HG03097 (cell line): ENCODE measurements at regions not wholly inside any gene's neighbourhood (a gene's known extent, or its start where the extent isn't known, plus 50 kb on each side); places are given as distances from the start of the nearest gene placed in this dataset.
"Not testable (repeated sequence)": the region's sequence is repeated elsewhere in the genome, so short reads cannot be mapped to it uniquely, and the experiment has no call there.

ENCODE experiments used
- ATAC-seq: cut with Tn5 transposase; IDR thresholded peaks from one replicate; pipeline ENCODE4 v1.9.1; 2021; ENCODE audit not compliant: unreplicated experiment, low FRiP score

DNA sequence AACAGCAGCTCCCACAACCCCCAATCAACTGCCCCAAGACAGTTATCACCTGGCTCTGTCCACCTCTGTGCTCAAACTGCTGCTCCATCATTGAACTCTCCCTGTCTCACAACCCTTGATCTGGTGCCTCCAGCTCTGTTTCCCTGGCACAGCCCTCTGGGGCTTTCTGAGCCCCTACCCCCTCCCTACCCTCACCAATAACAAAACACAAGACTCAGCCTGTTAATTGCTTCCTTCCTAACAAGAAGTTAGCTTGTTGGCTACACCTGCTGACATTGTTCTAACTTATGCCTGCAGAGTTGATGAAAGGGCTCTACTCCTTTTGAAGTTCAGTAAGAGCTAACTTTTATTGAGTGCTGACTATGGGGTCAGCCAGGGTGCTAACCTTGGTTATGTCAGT is 99.4 kb upstream of the FNDC3A start:
- ATAC-seq = no peak

DNA sequence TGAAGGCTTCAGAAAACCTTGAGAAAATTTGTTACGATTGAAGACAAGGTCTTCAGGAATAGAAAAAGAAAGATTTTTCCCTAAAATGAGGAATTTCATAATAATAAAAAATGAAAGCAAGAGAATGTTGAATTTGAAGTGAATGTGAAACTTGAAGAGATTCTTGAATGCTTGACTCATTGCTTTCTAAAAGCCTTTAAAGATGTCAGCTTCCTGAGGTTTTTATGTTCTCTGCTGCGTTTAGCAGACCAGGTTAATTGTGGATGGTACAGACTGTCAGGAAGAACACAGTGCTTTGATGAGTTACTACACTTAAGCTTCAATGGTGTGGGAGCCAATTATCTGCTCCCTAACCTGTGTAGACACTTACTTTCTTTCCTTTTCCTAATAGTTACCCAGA is 96.3 kb upstream of the FNDC3A start:
- ATAC-seq = no peak

DNA sequence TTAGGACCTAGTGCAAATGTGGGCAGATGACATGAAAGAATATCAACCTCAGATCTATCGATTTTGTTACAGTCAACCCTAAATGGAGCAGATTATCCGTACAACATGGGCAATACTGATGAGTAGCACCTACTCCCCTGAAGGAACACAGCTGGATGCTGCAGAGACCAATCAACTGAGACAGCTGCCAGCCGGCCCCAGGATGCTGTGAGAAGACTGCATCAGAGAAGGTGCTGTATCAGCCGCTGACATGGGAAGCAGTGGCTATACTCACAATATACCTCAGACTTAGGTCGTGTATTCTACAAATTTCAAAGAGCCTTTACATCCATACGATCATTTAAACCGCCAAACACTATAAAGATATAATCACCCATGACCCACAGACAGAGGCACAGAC is 95.9 kb upstream of the FNDC3A start:
- ATAC-seq = no peak

DNA sequence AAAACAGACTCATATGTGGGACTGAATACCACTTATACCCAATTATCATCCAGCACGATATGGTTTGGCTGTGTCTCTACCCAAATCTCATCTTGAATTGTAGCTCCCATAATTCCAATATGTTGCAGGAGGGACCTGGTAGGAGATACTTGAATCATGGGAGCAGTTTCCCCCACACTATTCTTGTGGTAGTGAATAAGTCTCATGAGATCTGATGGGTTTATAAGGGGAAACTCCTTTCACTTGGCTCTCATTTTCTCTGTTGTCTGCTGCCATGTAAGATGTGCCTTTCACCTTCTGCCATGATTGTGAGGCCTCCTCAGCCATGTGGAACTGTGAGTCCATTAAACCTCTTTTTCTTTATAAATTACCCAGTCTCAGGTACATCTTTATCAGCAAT is 91.9 kb upstream of the FNDC3A start:
- not testable (repeated sequence) for ATAC-seq

DNA sequence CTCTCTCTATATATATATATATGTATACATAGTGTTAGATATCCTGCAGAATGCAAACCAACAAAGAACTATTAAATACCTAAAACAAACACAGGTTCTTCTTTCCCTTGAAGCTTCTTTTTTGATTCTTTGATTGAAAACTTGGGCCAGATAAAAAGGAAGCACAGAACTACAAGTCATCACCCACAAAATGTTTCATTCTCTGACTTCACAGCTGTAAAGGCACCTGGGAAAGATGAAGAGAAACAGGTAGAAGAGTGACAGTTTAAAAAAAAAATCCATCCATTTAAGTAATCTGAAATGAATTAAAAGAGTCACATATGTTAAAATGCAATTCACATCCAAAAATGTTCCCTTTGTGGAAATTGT is 90.7 kb upstream of the FNDC3A start:
- ATAC-seq = no peak

DNA sequence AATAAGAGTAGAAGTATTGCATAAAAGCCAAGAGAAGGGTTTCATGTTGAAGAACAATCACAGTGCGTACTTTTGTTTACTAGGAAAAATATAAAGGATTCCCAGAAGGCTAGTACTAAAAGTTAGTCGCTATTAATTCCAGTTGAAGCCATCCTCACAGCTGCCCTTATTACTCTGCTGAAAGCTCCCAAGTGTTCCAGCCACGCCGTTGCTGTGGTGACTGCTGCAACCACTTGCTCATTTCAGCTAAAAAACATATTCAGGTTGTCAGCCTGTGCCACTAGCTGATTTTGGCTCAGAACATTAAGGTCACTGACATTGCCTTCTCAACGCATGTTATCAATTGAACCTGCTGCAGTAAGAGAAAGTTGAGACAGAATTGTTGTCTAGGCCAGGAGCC is 87.1 kb upstream of the FNDC3A start:
- ATAC-seq = no peak

DNA sequence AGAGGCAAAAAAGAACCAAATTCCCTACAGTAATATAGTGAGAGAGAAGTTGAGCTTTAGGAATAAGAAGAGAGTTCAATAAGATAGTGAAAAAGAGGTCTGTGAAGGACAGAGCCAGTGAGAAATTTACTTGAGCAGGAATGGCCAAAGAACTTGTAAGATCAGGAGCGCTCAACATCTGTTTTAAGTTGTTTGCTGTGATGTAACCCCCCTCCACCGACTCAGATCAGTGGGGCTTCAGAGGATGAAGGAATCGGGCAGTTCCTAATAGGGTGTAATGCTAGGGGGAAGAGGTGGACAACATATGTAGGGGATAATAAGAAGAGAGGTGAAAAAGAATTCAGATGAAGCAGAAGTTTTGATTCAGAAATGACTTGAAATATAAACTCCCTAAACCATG is 85.3 kb upstream of the FNDC3A start:
- no peak for ATAC-seq

DNA sequence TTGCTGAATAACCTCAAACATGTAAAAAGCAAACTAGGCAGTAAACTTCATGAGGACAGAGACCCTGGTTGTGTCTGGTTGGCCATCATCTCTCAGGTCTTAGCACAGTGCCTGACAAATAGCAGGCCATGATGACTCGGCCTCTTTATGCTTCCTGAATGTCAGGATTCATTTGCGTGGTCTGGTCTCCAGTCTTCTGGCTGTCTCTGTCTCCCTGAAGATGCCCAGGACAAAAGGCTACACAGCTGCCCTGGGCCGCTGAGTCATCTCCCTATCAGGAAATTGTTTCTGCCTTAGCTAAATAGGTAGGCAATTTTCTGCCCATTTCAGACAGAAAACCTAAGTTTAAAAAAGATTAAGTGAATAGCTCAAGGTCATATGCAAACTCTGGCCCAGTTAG is 84.1 kb upstream of the FNDC3A start:
- ATAC-seq = no peak

DNA sequence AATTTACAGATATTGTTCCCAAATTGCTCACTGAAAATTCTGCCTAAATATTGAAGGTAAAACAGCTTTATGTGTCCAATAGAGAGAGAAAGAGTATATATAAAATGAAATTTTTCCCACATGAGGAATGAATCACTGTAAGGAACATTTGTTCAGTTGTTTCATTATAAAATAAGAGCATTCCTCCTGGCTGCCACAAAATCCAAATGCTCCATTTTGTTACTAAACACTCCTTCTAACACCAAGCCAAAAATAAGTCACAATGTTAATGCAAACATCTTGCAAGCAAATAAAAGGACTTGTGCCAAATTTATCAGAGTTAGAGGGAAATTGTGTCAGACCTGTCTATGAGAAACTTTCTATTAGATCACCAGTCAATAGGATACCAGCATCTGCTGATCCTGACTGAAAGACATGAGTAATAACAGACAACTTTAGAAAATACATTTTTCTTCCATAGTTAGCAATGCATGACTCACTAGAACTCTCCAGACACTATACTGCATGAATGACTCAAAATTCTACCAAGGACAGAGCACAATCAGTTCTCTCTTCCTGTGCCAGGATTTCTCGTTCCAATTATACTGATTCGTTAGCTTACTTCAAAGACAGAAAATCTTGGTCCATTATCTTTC is 83.5 kb upstream of the FNDC3A start:
- no peak for ATAC-seq

DNA sequence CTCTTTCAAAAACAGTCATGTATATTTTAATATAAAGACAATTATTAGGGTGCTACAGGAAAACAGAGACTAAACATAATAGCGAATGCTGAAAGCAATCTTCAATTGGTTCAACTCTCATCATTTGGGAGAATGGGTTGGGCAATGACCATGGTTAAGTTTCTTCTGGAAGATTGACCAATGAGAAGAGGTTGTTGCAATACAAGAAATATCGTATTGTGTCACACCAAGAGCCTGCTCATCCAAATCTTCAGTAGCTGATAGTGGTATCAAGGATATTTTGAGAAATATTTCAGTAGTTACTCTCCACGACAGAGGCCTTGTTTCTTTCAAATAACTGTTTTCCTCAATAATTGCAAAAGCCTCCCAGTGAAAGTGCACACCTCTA is 83.0 kb upstream of the FNDC3A start:
- ATAC-seq = no peak

DNA sequence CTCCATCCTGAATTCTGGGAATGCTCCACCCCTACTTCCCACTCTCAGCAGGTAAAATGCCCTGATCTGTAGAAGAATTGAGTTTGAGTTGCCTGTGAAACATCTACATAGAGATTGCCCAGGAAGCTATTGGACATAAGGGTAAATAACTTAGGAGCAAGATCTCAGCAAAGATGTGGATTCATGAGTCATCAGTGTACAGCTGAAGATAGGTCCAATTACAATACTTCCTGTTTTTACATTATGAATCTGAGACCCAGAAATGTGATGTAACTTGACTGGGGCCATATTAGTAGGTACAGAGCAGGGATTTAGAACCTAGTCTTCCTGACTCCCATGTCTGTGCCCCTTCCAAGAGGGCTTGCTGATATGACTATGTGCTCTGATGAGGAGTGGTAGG is 79.4 kb upstream of the FNDC3A start:
- ATAC-seq = no peak

DNA sequence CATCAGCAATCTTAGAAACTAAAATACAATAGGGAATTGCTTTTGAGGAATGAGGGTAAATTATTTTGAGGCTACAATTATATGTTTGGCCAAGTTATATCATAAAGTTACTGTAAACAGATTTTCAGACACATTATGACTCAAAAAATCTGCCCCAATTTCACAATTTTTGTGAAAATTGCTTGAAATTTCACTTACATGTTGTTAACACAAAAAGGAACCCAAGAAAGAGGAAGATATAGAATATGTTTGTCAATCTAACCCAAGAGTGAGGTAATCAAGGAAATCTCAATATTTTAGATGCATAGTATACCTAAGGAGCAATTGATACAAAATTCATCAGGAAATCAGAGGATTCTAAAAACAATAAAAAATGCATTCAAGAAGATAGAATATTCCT is 73.9 kb upstream of the FNDC3A start:
- ATAC-seq = no peak

DNA sequence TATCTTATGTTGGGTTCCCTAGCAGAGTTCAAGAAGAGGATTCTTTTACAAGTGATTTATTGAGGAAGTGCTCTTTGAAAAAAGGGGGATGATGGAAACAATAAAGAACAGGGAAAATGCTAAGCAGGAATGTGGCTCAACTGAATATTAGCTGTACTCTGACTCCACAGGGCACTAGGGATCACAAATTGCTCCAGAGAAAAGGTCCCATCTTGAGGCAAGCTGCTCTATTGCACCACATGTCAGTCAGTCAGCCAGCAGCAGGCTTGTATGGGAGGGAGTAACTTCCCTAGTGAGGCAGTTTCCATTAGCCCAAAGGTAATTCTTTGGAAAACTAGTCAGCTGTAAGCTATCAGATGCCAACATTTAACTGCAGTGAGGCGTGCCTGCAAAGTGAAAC is 73.3 kb upstream of the FNDC3A start:
- no peak for ATAC-seq

DNA sequence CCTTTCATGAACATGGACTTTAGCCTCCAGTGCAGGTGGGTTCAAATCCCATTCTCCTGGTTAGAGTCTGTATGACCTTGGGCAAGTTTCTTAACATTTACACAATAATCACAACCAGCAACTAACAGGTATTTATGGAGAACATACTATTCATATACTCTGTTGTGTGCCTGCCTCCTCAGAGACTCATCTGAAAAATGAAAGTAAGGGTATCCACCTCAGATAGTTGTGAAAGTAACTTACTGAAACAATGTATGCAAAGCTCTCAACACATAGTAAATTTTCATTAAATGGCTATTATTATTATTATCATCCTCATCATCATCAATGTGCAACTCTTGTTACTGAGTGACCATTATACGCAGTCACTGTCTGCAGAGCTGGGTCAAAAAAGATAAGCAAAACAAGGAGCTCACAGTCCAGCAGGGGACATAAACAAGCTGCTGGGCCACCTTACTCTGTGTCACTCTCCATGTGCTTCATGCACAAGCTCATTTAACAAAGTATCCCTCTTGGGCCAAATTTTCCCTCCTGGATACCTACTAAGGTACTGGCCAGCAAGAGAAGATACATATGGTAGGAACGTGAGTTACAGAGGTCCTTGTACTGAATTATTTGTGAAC is 70.9 kb upstream of the FNDC3A start:
- ATAC-seq = no peak

DNA sequence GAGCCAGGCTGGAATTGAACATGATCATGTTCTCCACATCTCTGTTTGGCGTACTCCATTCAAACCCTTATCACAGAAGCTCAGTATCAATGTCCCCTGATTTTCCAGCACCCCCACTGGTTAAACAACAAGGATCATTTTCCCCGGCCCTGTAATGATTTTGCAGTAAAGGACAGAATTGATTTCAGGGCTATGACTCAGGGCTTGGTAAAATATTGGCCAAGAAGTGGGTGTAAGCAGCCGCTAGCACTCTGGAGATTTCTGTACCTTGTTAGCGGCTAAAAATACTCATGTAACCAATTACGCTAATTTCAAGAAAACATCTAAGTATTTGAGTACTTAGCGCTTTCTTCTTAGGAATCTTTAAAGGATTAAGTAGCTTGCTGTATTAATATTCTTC is 69.5 kb upstream of the FNDC3A start:
- no peak for ATAC-seq

DNA sequence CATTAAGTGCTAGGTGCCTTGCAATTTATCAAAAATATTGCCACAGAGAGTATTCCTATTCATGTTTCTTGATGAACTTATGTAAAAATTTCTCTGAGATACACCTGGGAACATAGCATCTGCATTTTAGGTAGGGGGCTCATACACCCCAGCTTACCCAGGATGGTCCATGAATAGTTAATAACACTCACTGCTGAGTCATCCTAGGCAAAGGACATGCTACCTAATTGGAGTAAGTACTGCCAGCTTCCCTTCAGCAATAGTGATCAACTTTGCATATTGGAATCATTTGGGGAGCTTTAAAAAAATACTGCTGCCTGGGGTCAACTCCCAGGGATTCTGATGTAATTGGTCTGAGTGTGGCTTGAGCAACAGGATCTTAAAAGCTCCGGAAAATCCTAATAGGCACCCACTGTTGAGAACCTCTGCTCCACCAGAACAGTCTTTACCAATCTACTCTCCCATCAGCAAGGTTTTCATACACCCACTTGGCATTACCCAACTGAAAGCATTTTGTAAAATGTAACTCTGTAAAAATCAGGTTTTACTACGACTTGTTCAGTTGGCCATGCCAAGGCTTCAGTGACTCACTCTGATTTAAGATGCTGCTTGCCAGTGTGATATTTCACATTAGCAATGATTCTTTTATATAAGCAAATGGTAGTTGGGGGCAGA is 67.2 kb upstream of the FNDC3A start:
- no peak for ATAC-seq

DNA sequence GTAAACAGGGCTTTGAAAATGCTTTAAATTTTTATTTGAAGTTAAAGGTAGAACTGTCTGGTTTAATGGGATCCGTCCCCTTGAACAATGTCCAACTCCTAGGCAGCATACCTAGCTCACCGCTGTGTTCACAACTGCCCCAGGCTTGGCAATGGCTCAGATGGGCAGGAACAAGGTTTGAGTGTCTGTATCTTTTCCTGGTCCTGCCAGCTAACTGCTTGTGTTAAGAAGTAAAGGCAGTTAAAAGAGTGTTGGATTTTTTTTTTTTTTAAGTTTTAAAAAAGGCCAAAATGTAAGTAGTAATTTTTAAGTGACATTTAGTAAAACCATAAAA is 66.7 kb upstream of the FNDC3A start:
- ATAC-seq = no peak

DNA sequence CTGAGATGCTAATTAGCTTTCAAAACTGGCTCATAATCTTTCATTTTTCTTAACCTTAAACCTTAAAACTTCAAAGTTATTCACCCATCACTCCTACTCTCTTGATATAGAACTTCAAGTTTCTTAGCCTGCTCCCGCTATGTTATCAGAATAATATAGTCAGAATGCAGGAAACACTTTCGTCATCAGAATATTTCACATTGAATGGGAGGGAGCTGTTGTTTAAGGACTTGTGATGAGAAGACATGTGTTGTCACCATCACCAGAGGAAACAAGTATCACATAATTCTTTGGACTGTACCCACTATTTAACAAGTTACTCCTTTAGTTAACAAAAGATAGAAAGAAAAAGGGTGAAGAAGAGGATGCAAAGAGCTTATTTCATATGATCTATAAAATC is 65.0 kb upstream of the FNDC3A start:
- ATAC-seq = no peak

DNA sequence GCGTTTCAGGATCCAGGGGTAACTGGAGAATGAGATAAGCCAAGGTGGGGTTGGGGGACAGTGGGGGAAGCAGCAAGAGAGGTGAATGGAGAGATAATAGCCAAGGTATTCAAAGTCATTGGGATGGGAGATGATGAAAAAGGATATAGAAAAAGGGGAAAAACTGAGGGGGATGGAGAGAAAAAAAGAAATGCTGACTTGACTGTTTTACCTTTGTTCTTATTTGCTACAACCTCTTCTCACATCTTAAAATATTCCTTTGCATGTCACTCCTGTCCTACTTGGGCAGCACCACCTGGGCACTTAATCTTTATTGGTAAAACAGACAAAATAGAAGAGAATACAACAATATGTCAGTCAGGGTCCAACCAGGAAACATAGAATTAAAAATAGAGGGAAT is 56.0 kb upstream of the FNDC3A start:
- ATAC-seq = no peak

DNA sequence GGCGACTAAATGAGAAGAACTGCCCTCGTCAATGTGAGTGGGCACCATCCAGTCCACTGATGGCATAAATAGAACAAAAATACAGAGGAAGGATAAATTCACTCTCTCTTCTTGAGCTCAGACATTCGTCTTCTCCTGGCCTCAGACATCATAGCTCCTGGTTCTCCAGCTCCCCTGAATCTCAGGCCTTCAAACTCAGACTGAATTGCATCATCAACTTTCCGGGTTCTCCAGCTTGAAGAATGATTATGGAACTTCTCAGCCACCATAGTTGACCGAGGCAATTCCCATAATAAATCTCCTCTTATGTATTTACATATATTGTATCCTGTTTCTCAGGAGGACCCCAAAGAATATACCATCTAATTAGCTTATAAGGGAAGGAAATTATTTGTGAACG is 55.0 kb upstream of the FNDC3A start:
- ATAC-seq = no peak

DNA sequence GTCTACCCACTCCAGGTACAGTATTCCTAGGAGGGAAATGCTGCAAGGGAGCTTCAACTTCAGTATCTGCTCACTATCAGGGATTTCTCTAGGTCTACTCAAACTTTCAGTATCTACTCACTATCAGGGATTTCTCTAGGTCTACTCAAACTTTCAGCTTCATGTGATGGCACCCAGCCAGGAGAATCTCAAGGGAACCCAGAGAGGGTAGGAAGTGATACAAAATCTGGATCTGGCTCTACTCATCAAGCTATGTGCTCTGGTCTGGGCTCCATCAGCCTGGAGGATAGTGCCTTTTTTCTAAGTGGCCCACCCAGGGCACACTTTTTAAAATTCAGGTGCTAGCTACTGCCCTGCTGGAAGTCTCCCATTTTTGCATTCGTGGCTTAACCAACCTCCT is 52.3 kb upstream of the FNDC3A start:
- ATAC-seq = no peak

DNA sequence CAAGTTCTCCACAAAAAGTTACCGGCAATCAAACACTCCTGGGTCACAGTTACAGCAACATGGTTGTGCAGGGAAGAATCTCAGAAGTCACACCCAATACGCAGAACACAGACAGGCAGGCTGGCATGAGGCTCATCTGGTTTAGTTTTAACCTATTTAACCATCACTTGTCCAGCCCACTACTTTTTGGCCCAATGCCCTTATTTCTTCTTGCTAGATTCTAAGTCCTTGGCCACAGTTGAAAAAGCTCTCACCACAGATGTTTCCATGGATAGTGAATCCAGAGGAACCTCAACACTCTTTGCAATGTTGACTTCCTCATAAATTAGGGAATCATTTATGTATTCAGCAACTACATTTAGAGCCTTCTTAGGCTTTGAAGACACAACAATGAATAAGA is 50.7 kb upstream of the FNDC3A start:
- no peak for ATAC-seq
